AG09319 (cell line): ENCODE measurements at regions not wholly inside any gene's neighbourhood (a gene's known extent, or its start where the extent isn't known, plus 50 kb on each side); places are given as distances from the start of the nearest gene placed in this dataset.

Experiments
- DNase-seq: peaks from one replicate; pipeline ENCODE4 v3.0.0-alpha.2; 2010; ENCODE audit warnings: low read depth; ENCODE audit errors: extremely low read depth
- CTCF ChIP-seq: IDR thresholded peaks from 2 replicates; pipeline ENCODE4 v1.5.1; 2011; ENCODE audit warnings: low read depth, mild to moderate bottlenecking, inconsistent platforms, low read length, moderate library complexity

GRCh38 chr14:48983351-48983888 lies 602.8 kb downstream of the RPS29 start:
- DNase-seq: no peak
- no peak for TF ChIP-seq CTCF

GRCh38 chr14:48974994-48975393 lies 611.2 kb downstream of the RPS29 start:
- no peak for DNase-seq
- no peak for TF ChIP-seq CTCF

- DNase-seq: no peak
- no peak for TF ChIP-seq CTCF
Observed at GRCh38 chr14:48973151-48973550, 613.0 kb downstream of the RPS29 start.

- TF ChIP-seq CTCF: no peak
- DNase-seq: no peak
Observed at GRCh38 chr14:48970943-48971342, 615.2 kb downstream of the RPS29 start.

- no peak for DNase-seq
- no peak for TF ChIP-seq CTCF
Observed at GRCh38 chr14:48967419-48967818, 618.8 kb downstream of the RPS29 start.

- no peak for DNase-seq
- no peak for TF ChIP-seq CTCF
Observed at GRCh38 chr14:48963231-48963790, 622.9 kb downstream of the RPS29 start.

- TF ChIP-seq CTCF: no peak
- DNase-seq: no peak
Observed at GRCh38 chr14:48957486-48957885, 628.7 kb downstream of the RPS29 start.
